ENCODE measurements at regions not wholly inside any gene's neighbourhood (a gene's known extent, or its start where the extent isn't known, plus 50 kb on each side); places are given as distances from the start of the nearest gene placed in this dataset.

- in situ Hi-C loops (cut with HindIII; ENCODE audit: low sequenced_read_pairs), result loop anchor here (5.0 kb wide), 1 partner anchor 35 kb away; no protein-coding TSS in a partner anchor
Measured at GRCh38 chr17:53106886-53107285, 715.8 kb upstream of the KIF2B start.

GRCh38 chr17:53101706-53102105, 721.0 kb upstream of the KIF2B start:
- in situ Hi-C loops (cut with HindIII; ENCODE audit: low sequenced_read_pairs), result no loop called here

DNA sequence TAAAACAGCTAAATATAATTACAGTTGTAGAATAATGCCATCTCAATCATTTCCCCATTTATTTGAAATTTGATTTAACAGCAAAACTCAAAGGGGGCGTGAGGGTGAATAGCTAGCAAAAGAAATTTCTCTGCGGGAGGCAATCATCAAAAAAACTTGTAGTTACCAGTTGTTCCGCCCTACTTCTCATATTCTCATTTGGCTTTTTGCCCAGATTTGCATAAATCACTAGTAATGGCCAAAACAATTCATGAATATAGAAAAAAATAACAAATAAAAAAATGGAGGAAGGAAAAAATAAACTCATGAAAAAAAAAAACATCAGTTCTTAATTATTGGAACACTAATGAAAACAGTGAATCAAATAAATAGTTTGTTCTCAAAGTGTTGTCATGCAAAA, 722.6 kb upstream of the KIF2B start:
- in situ Hi-C loops (cut with HindIII; ENCODE audit: low sequenced_read_pairs), result no loop called here

- in situ Hi-C loops (cut with HindIII; ENCODE audit: low sequenced_read_pairs), result no loop called here
Measured at GRCh38 chr17:53093391-53093790, 729.3 kb upstream of the KIF2B start.

DNA sequence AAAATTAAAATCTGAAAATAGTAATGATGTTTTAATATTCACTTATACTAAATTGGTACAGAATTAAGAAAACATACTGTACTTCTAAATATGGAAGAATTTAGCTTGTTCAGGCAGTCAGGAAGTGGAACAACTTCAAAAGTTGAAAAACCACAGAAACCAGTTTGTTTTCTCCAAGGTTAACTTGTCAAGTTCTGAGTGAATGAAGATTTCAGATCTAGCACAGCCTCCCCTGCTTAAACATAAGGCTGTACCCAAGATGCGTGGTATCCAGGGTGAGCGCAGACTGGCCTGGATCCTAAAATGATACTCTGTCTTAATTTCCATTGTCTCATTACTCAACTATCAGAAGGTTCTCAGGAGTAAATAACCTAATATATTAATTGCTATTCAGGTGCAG, 730.7 kb upstream of the KIF2B start:
- in situ Hi-C loops (cut with HindIII; ENCODE audit: low sequenced_read_pairs), result no loop called here

- in situ Hi-C loops (cut with HindIII; ENCODE audit: low sequenced_read_pairs), result no loop called here
Measured at GRCh38 chr17:53090770-53091169, 732.0 kb upstream of the KIF2B start.

DNA sequence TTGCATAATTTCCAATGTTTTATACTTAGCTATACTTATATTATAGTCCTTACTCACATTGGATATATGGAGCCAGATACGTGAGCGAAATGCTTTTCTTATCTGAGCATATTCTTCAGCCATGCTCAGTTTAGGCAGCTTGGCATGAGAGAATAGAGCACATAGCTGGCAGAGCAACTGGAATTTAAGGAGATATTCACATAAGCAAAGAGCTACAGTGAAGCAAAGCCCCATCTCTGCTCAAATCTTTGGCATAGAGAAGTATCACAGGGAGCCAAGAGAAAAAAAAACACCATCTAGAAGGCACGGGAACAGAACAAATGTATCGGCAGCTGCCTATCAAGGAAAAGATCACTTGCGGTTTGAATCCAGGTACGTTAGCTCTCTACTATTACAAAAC, 734.2 kb upstream of the KIF2B start:
- in situ Hi-C loops (cut with HindIII; ENCODE audit: low sequenced_read_pairs), result no loop called here

GRCh38 chr17:53061446-53061845, 761.3 kb upstream of the KIF2B start:
- in situ Hi-C loops (cut with HindIII; ENCODE audit: low sequenced_read_pairs), result no loop called here

GRCh38 chr17:53058031-53058430, 764.7 kb upstream of the KIF2B start:
- in situ Hi-C loops (cut with HindIII; ENCODE audit: low sequenced_read_pairs), result no loop called here

GRCh38 chr17:53046781-53047180, 775.9 kb upstream of the KIF2B start:
- in situ Hi-C loops (cut with HindIII; ENCODE audit: low sequenced_read_pairs), result no loop called here

DNA sequence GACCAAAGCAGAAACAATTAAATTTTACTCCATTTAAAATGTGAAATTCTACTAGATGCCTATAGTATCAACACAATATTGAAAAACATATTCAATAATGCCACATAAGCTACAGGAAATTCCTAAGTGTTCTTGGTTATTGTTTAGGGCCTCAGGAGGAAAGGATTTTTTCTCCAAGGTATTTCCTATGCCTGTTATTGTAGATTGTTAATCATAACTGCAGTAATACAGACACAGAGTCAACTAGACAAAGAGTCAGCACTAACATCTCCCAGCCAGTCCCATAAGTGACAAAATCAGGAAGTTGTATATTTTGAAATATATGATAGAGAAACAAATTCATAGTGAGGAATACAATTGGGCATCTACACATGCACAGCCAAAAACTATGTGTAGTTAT, 782.7 kb upstream of the KIF2B start:
- in situ Hi-C loops (cut with HindIII; ENCODE audit: low sequenced_read_pairs), result no loop called here

GRCh38 chr17:53033297-53033696, 789.4 kb upstream of the KIF2B start:
- in situ Hi-C loops (cut with HindIII; ENCODE audit: low sequenced_read_pairs), result no loop called here

DNA sequence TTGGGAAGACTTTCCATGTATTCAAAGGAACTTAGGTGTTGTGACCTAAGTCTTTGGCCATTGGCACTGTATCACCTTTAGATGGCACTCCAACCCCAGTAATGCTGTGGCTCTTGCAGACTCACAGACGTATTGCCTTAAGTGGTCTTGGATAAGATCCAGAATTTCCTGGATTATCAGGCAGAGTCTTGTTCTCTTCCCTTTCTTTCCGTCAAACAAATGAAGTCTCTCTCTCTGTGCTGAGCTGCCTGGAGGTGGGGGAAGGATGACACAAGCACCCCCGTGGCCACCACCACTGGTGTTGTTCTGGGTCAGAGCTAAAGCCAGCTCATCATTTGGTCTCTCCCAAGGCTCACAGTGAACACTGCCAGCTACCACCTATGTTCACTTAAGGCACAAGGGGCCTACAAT, 789.9 kb upstream of the KIF2B start:
- in situ Hi-C loops (cut with HindIII; ENCODE audit: low sequenced_read_pairs), result no loop called here

- in situ Hi-C loops (cut with HindIII; ENCODE audit: low sequenced_read_pairs), result no loop called here
Measured at GRCh38 chr17:53017227-53017626, 805.5 kb upstream of the KIF2B start.

- in situ Hi-C loops (cut with HindIII; ENCODE audit: low sequenced_read_pairs), result no loop called here
Measured at GRCh38 chr17:53016085-53016484, 806.6 kb upstream of the KIF2B start.

DNA sequence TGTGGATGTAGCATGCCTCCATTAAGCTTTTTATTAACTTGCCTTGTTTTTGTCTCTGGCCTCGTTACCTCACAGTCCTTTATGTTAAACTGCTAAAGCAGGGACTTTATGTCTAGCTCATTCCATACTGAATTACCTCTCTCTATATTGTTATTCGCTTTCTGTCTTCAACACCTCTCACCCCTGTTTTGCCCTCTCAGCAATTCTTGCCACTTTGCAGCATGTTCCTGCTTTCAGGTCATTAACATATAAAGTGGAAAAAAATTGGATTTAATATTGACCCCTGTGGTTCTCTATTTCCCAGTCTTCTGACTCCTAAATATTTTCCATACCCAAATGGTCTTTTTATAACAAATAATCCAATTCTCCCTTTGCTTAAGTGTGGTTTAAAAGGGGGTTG, 810.4 kb upstream of the KIF2B start:
- in situ Hi-C loops (cut with HindIII; ENCODE audit: low sequenced_read_pairs), result no loop called here

DNA sequence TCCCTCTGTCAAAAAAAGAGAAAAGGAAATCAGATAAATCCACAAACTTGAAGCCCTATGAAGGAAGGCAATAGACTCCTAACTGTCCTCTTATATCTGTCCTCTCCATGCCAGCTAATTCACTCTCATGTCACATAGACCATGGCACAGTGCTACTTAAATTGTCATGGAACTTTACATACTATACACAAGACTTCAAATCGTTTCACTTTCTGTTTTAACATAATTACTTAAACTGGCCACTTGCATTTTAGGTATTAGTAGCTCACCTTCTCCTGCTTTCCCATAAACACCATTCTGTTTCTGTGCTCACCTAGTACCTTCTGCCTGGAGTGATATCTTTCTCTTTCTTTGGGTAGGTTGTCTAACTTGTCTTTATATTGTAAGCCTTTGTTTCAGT, 816.7 kb upstream of the KIF2B start:
- in situ Hi-C loops (cut with HindIII; ENCODE audit: low sequenced_read_pairs), result no loop called here

DNA sequence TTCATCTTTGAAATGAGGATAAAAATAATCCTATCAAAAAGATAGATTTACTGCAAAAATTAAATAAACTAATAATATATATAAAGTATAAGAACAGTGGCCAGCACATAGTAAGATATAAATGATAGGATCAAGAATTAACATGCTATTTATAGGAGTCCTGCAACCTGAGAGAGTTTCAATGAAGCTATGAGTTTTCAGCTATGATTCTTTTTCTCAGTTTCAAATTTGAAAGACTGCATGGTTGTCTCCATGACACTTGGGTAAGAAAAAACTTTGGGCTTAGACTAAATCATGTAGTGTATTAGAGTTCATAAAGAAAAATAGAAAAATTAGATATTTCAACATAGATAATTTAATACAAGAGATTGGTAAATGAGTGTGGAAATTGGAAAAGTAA, 817.8 kb upstream of the KIF2B start:
- in situ Hi-C loops (cut with HindIII; ENCODE audit: low sequenced_read_pairs), result no loop called here

- in situ Hi-C loops (cut with HindIII; ENCODE audit: low sequenced_read_pairs), result no loop called here
Measured at GRCh38 chr17:52995881-52996280, 826.8 kb upstream of the KIF2B start.

GRCh38 chr17:52995147-52995546, 827.6 kb upstream of the KIF2B start:
- in situ Hi-C loops (cut with HindIII; ENCODE audit: low sequenced_read_pairs), result no loop called here

GRCh38 chr17:52986056-52986662, 827.6 kb upstream of the CA10 start:
- in situ Hi-C loops (cut with HindIII; ENCODE audit: low sequenced_read_pairs), result no loop called here

- in situ Hi-C loops (cut with HindIII; ENCODE audit: low sequenced_read_pairs), result no loop called here
Measured at GRCh38 chr17:52982331-52982730, 823.8 kb upstream of the CA10 start.

- in situ Hi-C loops (cut with HindIII; ENCODE audit: low sequenced_read_pairs), result loop anchor here (5.0 kb wide), 1 partner anchor 58 kb away; no protein-coding TSS in a partner anchor
Measured at GRCh38 chr17:52979921-52980320, 821.4 kb upstream of the CA10 start.
